GM12892 (cell line): ENCODE measurements at regions not wholly inside any gene's neighbourhood (a gene's known extent, or its start where the extent isn't known, plus 50 kb on each side); places are given as distances from the start of the nearest gene placed in this dataset.
"Not testable (repeated sequence)": the region's sequence is repeated elsewhere in the genome, so short reads cannot be mapped to it uniquely, and the experiment has no call there.

Experiments
- DNase-seq: peaks from one replicate; pipeline ENCODE4 v3.0.0; 2011; ENCODE audit not compliant: insufficient read length
- FAIRE-seq: peaks from 2 replicates; lab custom pipeline; 2011; peaks lifted over from hg19 to GRCh38; lab: Jason Lieb, UNC
- POLR2A ChIP-seq: IDR thresholded peaks from 2 replicates; pipeline ENCODE4 v1.6.1; 2011; ENCODE audit warnings: low read depth, low read length, control low read depth
- POLR2AphosphoS5 ChIP-seq: IDR thresholded peaks from 2 replicates; pipeline ENCODE4 v1.6.1; 2011; ENCODE audit warnings: low read depth, low read length, control low read depth
- TAF1 ChIP-seq: IDR thresholded peaks from 2 replicates; pipeline ENCODE4 v1.6.1; 2011; ENCODE audit warnings: low read depth, mild to moderate bottlenecking, control low read depth, low read length, borderline replicate concordance

DNA sequence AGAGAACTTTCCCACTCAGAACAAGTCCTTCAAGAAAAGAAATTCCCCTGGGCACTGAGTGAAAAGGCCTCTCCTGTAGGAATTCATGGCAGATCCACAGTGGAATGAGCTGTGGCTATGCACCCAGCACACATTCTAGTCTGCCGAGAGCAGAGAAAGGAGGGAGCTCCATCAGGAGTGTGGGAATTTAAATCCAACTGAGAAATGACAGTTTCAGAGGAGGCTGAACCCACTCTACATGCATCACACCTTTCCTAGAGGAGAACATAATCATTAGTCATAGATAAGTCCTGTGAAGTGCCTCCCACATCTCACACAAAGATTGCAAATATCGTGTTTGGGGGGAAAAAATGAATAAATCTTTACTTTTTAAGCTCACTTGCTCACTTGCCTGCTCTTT is 530.2 kb upstream of the HTR1E start:
- no peak for TF ChIP-seq POLR2A
- no peak for TF ChIP-seq POLR2AphosphoS5
- TF ChIP-seq TAF1 = no peak
- DNase-seq (no peak), FAIRE-seq (no peak)

- FAIRE-seq, DNase-seq: not testable (repeated sequence)
Measured at GRCh38 chr6:86392850-86393249, 544.5 kb upstream of the HTR1E start.

- no peak for FAIRE-seq
Measured at GRCh38 chr6:86380571-86381125, 556.7 kb upstream of the HTR1E start.

DNA sequence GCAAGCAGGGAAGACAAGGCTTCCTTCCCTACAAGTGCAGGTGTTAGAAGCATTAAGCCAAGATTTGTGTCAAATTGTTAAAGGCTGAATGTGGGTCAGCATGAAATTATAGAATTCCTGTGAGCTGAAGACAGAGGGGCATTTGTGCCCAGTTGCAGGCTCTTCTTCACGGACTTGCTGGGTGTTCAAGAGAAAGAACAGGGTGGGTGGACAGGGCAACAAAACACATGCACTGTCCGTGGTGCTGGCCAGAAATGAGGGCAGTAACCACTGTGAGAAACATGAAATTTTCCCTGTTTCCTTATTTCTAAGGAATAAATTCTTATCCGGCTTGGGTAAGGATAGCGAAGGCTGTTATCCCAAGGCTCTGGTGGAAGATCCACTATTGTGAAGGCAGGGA is 579.5 kb upstream of the HTR1E start:
- FAIRE-seq (no peak), DNase-seq (no peak)
- TF ChIP-seq TAF1 (no peak), POLR2A (no peak), POLR2AphosphoS5 (no peak)

More at GRCh38 chr6:86380571-86381125, 556.7 kb upstream of the HTR1E start:
- DNase-seq = no peak
- TF ChIP-seq POLR2A (no peak), TAF1 (no peak), POLR2AphosphoS5 (no peak)

GRCh38 chr6:86355271-86355670 is 582.1 kb upstream of the HTR1E start:
- no peak for TF ChIP-seq POLR2A
- no peak for TF ChIP-seq TAF1
- TF ChIP-seq POLR2AphosphoS5 = no peak
- DNase-seq = no peak
- no peak for FAIRE-seq

DNA sequence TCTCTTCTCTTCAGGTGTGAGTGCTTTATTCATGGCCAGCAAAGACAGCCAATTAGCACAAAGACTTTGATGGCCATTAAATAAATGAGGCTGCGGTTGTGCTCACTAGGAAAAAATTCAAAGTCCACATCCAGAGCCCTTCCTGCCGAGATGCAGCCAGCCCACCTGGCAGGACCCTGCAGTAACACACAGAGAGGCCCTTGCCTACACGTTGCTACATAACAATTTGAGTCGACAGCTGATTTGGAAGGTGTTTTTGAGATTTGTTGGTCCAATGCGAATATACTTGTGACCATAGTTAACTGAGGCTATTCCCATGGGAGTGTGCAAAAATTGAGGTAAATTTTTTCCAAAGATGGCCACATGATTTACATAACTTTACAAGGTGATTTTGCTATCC is 605.4 kb upstream of the HTR1E start:
- TF ChIP-seq POLR2A (no peak), TAF1 (no peak), POLR2AphosphoS5 (no peak)
- no peak for FAIRE-seq
- DNase-seq = no peak

- TF ChIP-seq POLR2AphosphoS5 (no peak), POLR2A (no peak), TAF1 (no peak)
- FAIRE-seq (no peak), DNase-seq (no peak)
Measured at GRCh38 chr6:86331265-86331840, 606.0 kb upstream of the HTR1E start.

GRCh38 chr6:86306210-86306609 is 631.1 kb upstream of the HTR1E start:
- FAIRE-seq (no peak), DNase-seq (no peak)
- no peak for TF ChIP-seq POLR2AphosphoS5
- no peak for TF ChIP-seq POLR2A
- no peak for TF ChIP-seq TAF1

DNA sequence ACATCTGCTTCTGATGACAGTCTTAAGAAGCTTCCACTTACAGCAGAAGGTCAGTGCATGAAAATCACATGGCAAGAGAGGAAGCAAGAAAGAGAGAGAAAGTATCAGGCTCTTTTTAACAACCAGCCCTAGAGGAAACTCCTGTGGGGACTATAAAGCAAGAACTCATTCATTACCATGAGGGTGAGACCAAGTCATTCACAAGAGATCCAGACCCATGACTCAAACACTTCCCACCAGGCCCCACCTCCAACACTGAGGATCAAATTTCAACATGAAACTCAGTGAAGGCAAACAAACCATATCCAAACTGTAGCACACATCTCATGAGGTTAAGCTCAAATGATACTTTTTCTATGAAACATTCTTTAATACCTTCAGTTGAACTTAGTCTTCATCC is 643.2 kb upstream of the SYNCRIP start:
- FAIRE-seq (no peak), DNase-seq (no peak)
- TF ChIP-seq POLR2AphosphoS5 (no peak), TAF1 (no peak), POLR2A (no peak)

DNA sequence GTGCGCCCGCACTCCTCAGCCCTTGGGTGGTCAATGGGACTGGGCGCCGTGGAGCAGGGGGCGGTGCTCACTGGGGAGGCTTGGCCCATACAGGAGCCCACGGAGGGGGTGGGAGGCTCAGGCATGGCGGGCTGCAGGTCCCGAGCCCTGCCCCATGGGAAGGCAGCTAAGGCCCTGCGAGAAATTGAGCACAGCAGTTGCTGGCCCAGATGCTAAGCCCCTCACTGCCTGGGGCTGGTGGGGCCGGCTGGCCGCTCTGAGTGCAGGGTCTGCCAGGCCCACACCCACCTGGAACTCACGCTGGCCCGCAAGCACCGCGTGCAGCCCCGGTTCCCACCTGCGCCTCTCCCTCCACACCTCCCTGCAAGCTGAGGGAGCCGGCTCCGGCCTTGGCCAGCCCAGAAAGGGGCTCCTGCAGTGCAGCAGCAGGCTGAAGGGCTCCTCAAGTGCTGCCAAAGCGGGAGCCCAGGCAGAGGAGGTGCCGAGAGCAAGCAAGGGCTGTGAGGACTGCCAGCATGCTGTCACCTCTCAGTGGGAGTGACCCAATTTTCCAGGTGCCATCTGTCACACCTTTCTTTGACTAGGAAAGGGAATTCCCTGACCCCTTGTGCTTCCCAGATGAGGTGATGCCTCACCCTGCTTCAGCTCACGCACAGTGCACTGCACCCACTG is 642.3 kb upstream of the SYNCRIP start:
- FAIRE-seq, DNase-seq: not testable (repeated sequence)

DNA sequence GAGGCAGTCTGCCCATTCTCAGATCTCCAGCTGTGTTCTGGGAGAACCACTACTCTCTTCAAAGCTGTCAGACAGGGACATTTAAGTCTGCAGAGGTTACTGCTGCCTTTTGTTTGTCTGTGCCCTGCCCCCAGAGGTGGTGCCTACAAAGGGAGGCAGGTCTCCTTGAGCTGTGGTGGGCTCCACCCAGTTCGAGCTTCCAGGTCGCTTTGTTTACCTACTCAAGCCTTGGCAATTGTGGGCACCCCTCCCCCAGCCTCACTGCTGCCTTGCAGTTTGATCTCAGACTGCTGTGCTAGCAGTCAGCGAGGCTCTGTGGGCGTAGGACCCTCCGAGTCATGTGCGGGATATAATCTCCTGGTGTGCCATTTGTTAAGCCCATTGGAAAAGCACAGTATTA is 640.9 kb upstream of the SYNCRIP start:
- FAIRE-seq, DNase-seq: not testable (repeated sequence)

DNA sequence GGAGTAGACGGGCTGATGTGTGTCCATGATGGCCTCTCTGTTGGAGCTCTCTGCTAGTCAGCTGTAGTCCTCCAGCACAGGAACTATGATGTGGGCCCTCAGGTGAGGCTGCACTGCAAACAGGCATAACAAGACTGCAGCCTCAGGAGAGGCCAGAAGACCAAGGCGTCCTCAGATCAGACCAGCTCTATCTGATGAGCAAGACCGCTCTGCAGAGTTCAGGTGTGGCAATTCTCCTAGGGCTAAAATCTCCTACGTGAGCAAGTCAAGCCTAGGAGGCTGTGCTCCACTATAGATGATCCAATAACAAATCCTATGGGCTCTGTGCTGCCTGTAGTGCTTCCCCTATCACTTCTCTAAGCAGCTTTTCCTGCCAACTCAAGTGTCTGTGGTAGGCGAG is 633.4 kb upstream of the SYNCRIP start:
- no peak for DNase-seq
- no peak for FAIRE-seq
- no peak for TF ChIP-seq POLR2A
- TF ChIP-seq POLR2AphosphoS5 = no peak
- TF ChIP-seq TAF1 = no peak

GRCh38 chr6:86273936-86274335 is 631.2 kb upstream of the SYNCRIP start:
- no peak for FAIRE-seq
- TF ChIP-seq POLR2AphosphoS5 (no peak), POLR2A (no peak), TAF1 (no peak)
- DNase-seq = no peak
